WTC11 (cell line): ENCODE measurements at regions not wholly inside any gene's neighbourhood (a gene's known extent, or its start where the extent isn't known, plus 50 kb on each side); places are given as distances from the start of the nearest gene placed in this dataset.

ENCODE experiments used
- NR2C2 ChIP-seq: sonication (generic); formaldehyde crosslinking; IDR thresholded peaks from 2 replicates; pipeline ENCODE4 v1.8.0; 2022; ENCODE audit warnings: mild to moderate bottlenecking, missing genetic modification reagents
- SMAD4 ChIP-seq: sonication (generic); formaldehyde crosslinking; IDR thresholded peaks from 2 replicates; pipeline ENCODE4 v1.8.0; 2022; ENCODE audit warnings: mild to moderate bottlenecking, missing genetic modification reagents
- SP1 ChIP-seq: sonication (generic); formaldehyde crosslinking; conservative IDR thresholded peaks from 2 replicates; pipeline ENCODE4 v1.8.1; 2022; ENCODE audit warnings: missing genetic modification reagents
- TF ChIP-seq, protein P1 (sequence below): sonication (generic); formaldehyde crosslinking; IDR thresholded peaks from 2 replicates; pipeline ENCODE4 v1.8.0; 2023; ENCODE audit warnings: missing genetic modification reagents
- TF ChIP-seq, protein P2 (sequence below): sonication (generic); formaldehyde crosslinking; IDR thresholded peaks from 2 replicates; pipeline ENCODE4 v1.8.0; 2022; ENCODE audit warnings: mild to moderate bottlenecking, missing genetic modification reagents
- TF ChIP-seq, protein P3 (sequence below): fragments of 250-450 bp; sonication (Bioruptor Pico); IDR thresholded peaks from 2 replicates; pipeline ENCODE4 v1.9.0; 2021; ENCODE audit warnings: mild to moderate bottlenecking

DNA sequence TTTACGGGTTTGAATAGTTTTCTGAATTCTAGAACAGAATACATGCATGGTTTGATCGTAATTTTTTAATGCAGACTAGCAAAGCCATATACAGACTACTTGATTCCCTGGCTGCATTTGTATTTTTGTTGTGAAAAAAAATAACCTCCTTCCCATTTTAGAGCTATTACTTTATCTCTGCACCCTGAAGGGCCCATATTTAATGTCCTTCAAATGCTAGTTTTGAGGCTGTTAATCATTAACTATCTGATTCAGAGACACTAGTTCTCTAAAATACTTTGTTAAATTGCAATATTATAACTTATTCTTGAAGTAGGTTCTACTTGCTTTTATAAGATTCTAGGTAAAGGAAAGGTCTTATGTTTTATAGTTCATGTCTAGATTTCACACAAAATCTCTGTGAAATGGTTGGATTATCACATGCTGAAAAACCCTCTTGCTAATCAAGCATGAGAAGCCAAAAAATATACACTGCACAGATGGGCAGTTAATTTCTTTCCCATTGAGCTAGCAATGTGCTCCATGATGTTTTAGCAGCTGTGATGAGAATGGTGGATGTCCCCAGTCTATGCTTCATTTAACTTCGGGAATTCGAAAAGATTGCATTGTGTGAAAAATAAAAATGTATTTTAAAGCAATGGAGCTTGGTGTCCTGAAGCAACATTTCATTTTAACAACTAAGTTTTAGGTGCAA lies 634.0 kb upstream of the BCHE start:
- TF ChIP-seq, protein P1, sequence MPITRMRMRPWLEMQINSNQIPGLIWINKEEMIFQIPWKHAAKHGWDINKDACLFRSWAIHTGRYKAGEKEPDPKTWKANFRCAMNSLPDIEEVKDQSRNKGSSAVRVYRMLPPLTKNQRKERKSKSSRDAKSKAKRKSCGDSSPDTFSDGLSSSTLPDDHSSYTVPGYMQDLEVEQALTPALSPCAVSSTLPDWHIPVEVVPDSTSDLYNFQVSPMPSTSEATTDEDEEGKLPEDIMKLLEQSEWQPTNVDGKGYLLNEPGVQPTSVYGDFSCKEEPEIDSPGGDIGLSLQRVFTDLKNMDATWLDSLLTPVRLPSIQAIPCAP (CRISPR knock-in tag), result no peak
- TF ChIP-seq, protein P2, sequence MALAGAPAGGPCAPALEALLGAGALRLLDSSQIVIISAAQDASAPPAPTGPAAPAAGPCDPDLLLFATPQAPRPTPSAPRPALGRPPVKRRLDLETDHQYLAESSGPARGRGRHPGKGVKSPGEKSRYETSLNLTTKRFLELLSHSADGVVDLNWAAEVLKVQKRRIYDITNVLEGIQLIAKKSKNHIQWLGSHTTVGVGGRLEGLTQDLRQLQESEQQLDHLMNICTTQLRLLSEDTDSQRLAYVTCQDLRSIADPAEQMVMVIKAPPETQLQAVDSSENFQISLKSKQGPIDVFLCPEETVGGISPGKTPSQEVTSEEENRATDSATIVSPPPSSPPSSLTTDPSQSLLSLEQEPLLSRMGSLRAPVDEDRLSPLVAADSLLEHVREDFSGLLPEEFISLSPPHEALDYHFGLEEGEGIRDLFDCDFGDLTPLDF (CRISPR knock-in tag), result no peak
- TF ChIP-seq, protein P3, sequence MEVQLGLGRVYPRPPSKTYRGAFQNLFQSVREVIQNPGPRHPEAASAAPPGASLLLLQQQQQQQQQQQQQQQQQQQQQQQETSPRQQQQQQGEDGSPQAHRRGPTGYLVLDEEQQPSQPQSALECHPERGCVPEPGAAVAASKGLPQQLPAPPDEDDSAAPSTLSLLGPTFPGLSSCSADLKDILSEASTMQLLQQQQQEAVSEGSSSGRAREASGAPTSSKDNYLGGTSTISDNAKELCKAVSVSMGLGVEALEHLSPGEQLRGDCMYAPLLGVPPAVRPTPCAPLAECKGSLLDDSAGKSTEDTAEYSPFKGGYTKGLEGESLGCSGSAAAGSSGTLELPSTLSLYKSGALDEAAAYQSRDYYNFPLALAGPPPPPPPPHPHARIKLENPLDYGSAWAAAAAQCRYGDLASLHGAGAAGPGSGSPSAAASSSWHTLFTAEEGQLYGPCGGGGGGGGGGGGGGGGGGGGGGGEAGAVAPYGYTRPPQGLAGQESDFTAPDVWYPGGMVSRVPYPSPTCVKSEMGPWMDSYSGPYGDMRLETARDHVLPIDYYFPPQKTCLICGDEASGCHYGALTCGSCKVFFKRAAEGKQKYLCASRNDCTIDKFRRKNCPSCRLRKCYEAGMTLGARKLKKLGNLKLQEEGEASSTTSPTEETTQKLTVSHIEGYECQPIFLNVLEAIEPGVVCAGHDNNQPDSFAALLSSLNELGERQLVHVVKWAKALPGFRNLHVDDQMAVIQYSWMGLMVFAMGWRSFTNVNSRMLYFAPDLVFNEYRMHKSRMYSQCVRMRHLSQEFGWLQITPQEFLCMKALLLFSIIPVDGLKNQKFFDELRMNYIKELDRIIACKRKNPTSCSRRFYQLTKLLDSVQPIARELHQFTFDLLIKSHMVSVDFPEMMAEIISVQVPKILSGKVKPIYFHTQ (CRISPR knock-in tag), result no peak
- TF ChIP-seq SMAD4 (CRISPR knock-in tag), result no peak
- no peak for TF ChIP-seq SP1 (CRISPR knock-in tag)
- TF ChIP-seq NR2C2 (CRISPR knock-in tag), result no peak
